ENCODE measurements at regions not wholly inside any gene's neighbourhood (a gene's known extent, or its start where the extent isn't known, plus 50 kb on each side); places are given as distances from the start of the nearest gene placed in this dataset.
A peak's percentile ranks its signal among the peaks of the same experiment; 100 is the strongest.
"Not testable (repeated sequence)": the region's sequence is repeated elsewhere in the genome, so short reads cannot be mapped to it uniquely, and the experiment has no call there.

GRCh38 chr5:97476852-97477534 lies 293.9 kb upstream of the RIOK2 start:
- no peaks in the 10 kb centered on the region for H3K4me1 ChIP-seq (ENCODE audit: insufficient read depth)
- WGBS: 89% methylated on average over 2 of the region's 2 CpGs
- H3K4me3 ChIP-seq (ENCODE audit: low read depth, low read length): no peak overlapping the region

GRCh38 chr5:97478483-97478882 lies 295.4 kb upstream of the RIOK2 start:
- DNase-seq (ENCODE audit: extremely low spot score): peak; percentile 53
- Histone ChIP-seq H3K36me3 (ENCODE audit: insufficient read depth) (no peaks in the 10 kb centered on the region), H3K4me3 (ENCODE audit: low read depth, low read length) (no peak overlapping the region), H3K4me1 (ENCODE audit: insufficient read depth) (no peaks in the 10 kb centered on the region), H3K27ac (ENCODE audit: low read depth) (no peak overlapping the region)

More at GRCh38 chr5:97476852-97477534, 293.9 kb upstream of the RIOK2 start:
- no peak for DNase-seq (ENCODE audit: extremely low spot score)
- H3K27ac ChIP-seq (ENCODE audit: low read depth): no peak overlapping the region
- H3K36me3 ChIP-seq (ENCODE audit: insufficient read depth): no peaks in the 10 kb centered on the region

GRCh38 chr5:97480313-97480712 lies 297.3 kb upstream of the RIOK2 start:
- 80% methylated on average over 3 of the region's 3 CpGs for WGBS
- Histone ChIP-seq H3K36me3 (ENCODE audit: insufficient read depth) (no peaks in the 10 kb centered on the region), H3K27ac (ENCODE audit: low read depth) (no peak overlapping the region), H3K4me3 (ENCODE audit: low read depth, low read length) (no peak overlapping the region), H3K4me1 (ENCODE audit: insufficient read depth) (no peaks in the 10 kb centered on the region)
- no peak for DNase-seq (ENCODE audit: extremely low spot score)

- DNase-seq (ENCODE audit: extremely low spot score): no peak
- Histone ChIP-seq H3K27ac (ENCODE audit: low read depth) (no peak overlapping the region), H3K36me3 (ENCODE audit: insufficient read depth) (no peaks in the 10 kb centered on the region), H3K4me3 (ENCODE audit: low read depth, low read length) (no peak overlapping the region), H3K4me1 (ENCODE audit: insufficient read depth) (no peaks in the 10 kb centered on the region)
- 97% methylated on average over 7 of the region's 7 CpGs for WGBS
Measured at GRCh38 chr5:97488126-97488668, 305.1 kb upstream of the RIOK2 start.

GRCh38 chr5:97489010-97489840 lies 306.2 kb upstream of the RIOK2 start:
- Histone ChIP-seq H3K4me3 (ENCODE audit: low read depth, low read length) (no peak overlapping the region), H3K36me3 (ENCODE audit: insufficient read depth) (no peaks in the 10 kb centered on the region), H3K4me1 (ENCODE audit: insufficient read depth) (no peaks in the 10 kb centered on the region), H3K27ac (ENCODE audit: low read depth) (no peak overlapping the region)
- 95% methylated on average over 8 of the region's 8 CpGs for WGBS
- DNase-seq (ENCODE audit: extremely low spot score): no peak

GRCh38 chr5:97494465-97494864 lies 311.4 kb upstream of the RIOK2 start:
- DNase-seq (ENCODE audit: extremely low spot score): no peak
- no peak overlapping the region for H3K27ac ChIP-seq (ENCODE audit: low read depth)
- 64% methylated on average over 3 of the region's 3 CpGs for WGBS
- H3K4me1 ChIP-seq (ENCODE audit: insufficient read depth): no peaks in the 10 kb centered on the region
- H3K4me3 ChIP-seq (ENCODE audit: low read depth, low read length): no peak overlapping the region
- no peaks in the 10 kb centered on the region for H3K36me3 ChIP-seq (ENCODE audit: insufficient read depth)

- Histone ChIP-seq H3K27ac (ENCODE audit: low read depth) (no peak overlapping the region), H3K4me1 (ENCODE audit: insufficient read depth) (no peaks in the 10 kb centered on the region)
- no peak for DNase-seq (ENCODE audit: extremely low spot score)
Measured at GRCh38 chr5:97495301-97495700, 312.3 kb upstream of the RIOK2 start.

GRCh38 chr5:97496037-97496436 lies 313.0 kb upstream of the RIOK2 start:
- WGBS: 84% methylated on average over 2 of the region's 2 CpGs
- DNase-seq (ENCODE audit: extremely low spot score): no peak
- Histone ChIP-seq H3K36me3 (ENCODE audit: insufficient read depth) (no peaks in the 10 kb centered on the region), H3K4me3 (ENCODE audit: low read depth, low read length) (no peak overlapping the region), H3K27ac (ENCODE audit: low read depth) (no peak overlapping the region), H3K4me1 (ENCODE audit: insufficient read depth) (no peaks in the 10 kb centered on the region)

More at GRCh38 chr5:97495301-97495700, 312.3 kb upstream of the RIOK2 start:
- Histone ChIP-seq H3K36me3 (ENCODE audit: insufficient read depth) (no peaks in the 10 kb centered on the region), H3K4me3 (ENCODE audit: low read depth, low read length) (no peak overlapping the region)

- no peaks in the 10 kb centered on the region for H3K36me3 ChIP-seq (ENCODE audit: insufficient read depth)
- WGBS: 68% methylated on average over 1 of the region's 1 CpG
- H3K27ac ChIP-seq (ENCODE audit: low read depth): no peak overlapping the region
- no peak for DNase-seq (ENCODE audit: extremely low spot score)
- H3K4me3 ChIP-seq (ENCODE audit: low read depth, low read length): no peak overlapping the region
- no peaks in the 10 kb centered on the region for H3K4me1 ChIP-seq (ENCODE audit: insufficient read depth)
Measured at GRCh38 chr5:97498657-97499056, 315.6 kb upstream of the RIOK2 start.

- 33% methylated on average over 6 of the region's 6 CpGs for WGBS
- Histone ChIP-seq H3K27ac (ENCODE audit: low read depth) (no peak overlapping the region), H3K4me1 (ENCODE audit: insufficient read depth) (no peaks in the 10 kb centered on the region), H3K36me3 (ENCODE audit: insufficient read depth) (no peaks in the 10 kb centered on the region), H3K4me3 (ENCODE audit: low read depth, low read length) (no peak overlapping the region)
- no peak for DNase-seq (ENCODE audit: extremely low spot score)
Measured at GRCh38 chr5:97499605-97500004, 316.6 kb upstream of the RIOK2 start.

GRCh38 chr5:97501286-97501964 lies 318.4 kb upstream of the RIOK2 start:
- H3K27ac ChIP-seq (ENCODE audit: low read depth): no peak overlapping the region
- H3K4me1 ChIP-seq (ENCODE audit: insufficient read depth): no peaks in the 10 kb centered on the region
- no peak for DNase-seq (ENCODE audit: extremely low spot score)
- H3K4me3 ChIP-seq (ENCODE audit: low read depth, low read length): no peak overlapping the region
- no peaks in the 10 kb centered on the region for H3K36me3 ChIP-seq (ENCODE audit: insufficient read depth)
- WGBS: 49% methylated on average over 3 of the region's 3 CpGs

GRCh38 chr5:97501965-97502305 lies 318.9 kb upstream of the RIOK2 start:
- 86% methylated on average over 3 of the region's 3 CpGs for WGBS
- Histone ChIP-seq H3K4me1 (ENCODE audit: insufficient read depth) (no peaks in the 10 kb centered on the region), H3K4me3 (ENCODE audit: low read depth, low read length) (no peak overlapping the region), H3K36me3 (ENCODE audit: insufficient read depth) (no peaks in the 10 kb centered on the region), H3K27ac (ENCODE audit: low read depth) (no peak overlapping the region)
- DNase-seq (ENCODE audit: extremely low spot score): no peak

GRCh38 chr5:97508864-97509263 lies 325.8 kb upstream of the RIOK2 start:
- Histone ChIP-seq H3K27ac (ENCODE audit: low read depth) (no peak overlapping the region), H3K4me1 (ENCODE audit: insufficient read depth) (no peaks in the 10 kb centered on the region), H3K4me3 (ENCODE audit: low read depth, low read length) (no peak overlapping the region), H3K36me3 (ENCODE audit: insufficient read depth) (no peaks in the 10 kb centered on the region)
- DNase-seq (ENCODE audit: extremely low spot score): no peak
- WGBS: 81% methylated on average over 1 of the region's 1 CpG

- not testable (repeated sequence) for H3K4me1 ChIP-seq (ENCODE audit: insufficient read depth); DNase-seq (ENCODE audit: extremely low spot score); H3K27ac ChIP-seq (ENCODE audit: low read depth); H3K36me3 ChIP-seq (ENCODE audit: insufficient read depth); H3K4me3 ChIP-seq (ENCODE audit: low read depth, low read length)
- 81% methylated on average over 22 of the region's 22 CpGs for WGBS
Measured at GRCh38 chr5:97519565-97519964, 336.5 kb upstream of the RIOK2 start.
